ENCODE measurements at regions not wholly inside any gene's neighbourhood (a gene's known extent, or its start where the extent isn't known, plus 50 kb on each side); places are given as distances from the start of the nearest gene placed in this dataset.

- TF ChIP-seq CTCF (IDR thresholded peaks at IDR 0.05): no peak
Observed at GRCh38 chr18:78069784-78070664, 820.4 kb downstream of the GALR1 start.

- no peak for TF ChIP-seq CTCF (IDR thresholded peaks at IDR 0.05)
Observed at GRCh38 chr18:78071166-78071710, 821.6 kb downstream of the GALR1 start.

GRCh38 chr18:78071776-78072175 lies 822.1 kb downstream of the GALR1 start:
- TF ChIP-seq CTCF (IDR thresholded peaks at IDR 0.05): no peak

- TF ChIP-seq CTCF (IDR thresholded peaks at IDR 0.05): no peak
Observed at GRCh38 chr18:78072375-78072774, 822.7 kb downstream of the GALR1 start.

- peak; percentile 46; the same call in 1 of the 2 replicates for TF ChIP-seq CTCF (IDR thresholded peaks at IDR 0.05)
Observed at GRCh38 chr18:78073275-78073674, 823.6 kb downstream of the GALR1 start.

DNA sequence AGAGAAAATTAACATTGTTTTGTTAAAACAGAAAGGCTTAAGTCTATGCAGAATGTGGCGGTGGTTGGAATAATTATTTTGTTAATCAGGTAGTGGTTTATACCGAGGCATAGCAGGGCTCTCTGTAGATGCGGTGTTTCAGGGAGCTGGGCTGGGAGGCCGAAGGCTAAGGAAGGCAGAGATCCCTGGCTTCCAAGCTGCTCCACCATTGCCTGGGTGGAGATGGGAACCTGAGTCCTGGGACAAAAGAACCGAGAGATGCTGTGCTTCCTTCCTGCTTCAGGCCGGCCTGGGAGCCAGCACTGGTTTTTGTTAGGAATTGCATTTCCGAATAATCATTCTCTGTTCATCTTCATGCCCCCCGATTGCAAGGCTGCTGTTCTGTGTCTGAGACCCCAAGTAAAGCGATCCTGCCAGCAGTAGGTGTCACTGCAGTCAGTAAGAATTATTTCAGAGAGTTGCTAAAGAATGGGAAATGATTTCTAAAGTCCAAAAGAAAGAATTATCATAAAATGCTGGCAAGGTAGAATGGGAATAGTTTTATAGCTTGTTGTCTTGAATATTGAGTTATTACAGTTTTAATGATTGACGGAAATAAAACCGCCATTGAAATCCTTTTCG lies 824.9 kb downstream of the GALR1 start:
- no peak for TF ChIP-seq CTCF (IDR thresholded peaks at IDR 0.05)

- TF ChIP-seq CTCF (IDR thresholded peaks at IDR 0.05): no peak
Observed at GRCh38 chr18:78080081-78080480, 830.4 kb downstream of the GALR1 start.

Data from LNCAP (cell line).